ENCODE measurements at regions not wholly inside any gene's neighbourhood (a gene's known extent, or its start where the extent isn't known, plus 50 kb on each side); places are given as distances from the start of the nearest gene placed in this dataset.

DNA sequence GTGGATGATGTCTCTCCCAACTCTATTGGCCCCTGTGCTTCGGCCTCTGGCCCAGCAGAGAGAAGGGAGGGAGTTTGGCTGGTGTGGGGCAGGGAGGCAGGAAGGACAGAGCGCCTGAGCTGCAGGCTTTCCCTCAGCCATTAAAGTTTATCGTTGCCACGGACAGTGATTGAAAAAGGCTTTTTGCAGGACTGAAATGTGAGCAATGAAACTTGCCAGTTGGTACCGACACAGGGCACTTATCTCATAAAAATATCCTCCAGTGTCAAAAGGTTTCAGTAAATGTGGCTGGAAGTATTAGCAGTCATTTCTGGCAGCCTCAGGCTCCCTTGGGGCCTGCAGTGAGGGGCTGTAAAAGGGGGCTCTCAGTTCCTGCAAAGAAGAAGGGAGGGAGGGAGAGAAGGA is 169.2 kb downstream of the GLI2 start:
- no peak for TF ChIP-seq CREB1 (IDR thresholded peaks at IDR 0.05; ENCODE audit: low read depth)
- TF ChIP-seq EGR1 (IDR thresholded peaks at IDR 0.05): no peak
- no peak for TF ChIP-seq EP300 (IDR thresholded peaks at IDR 0.05; ENCODE audit: borderline replicate concordance)
- no peak for TF ChIP-seq RAD21 (IDR thresholded peaks at IDR 0.05; ENCODE audit: low read depth)
- TF ChIP-seq NFIC (IDR thresholded peaks at IDR 0.05): no peak
- TF ChIP-seq CEBPB (IDR thresholded peaks at IDR 0.05): no peak
- TF ChIP-seq, protein P1, sequence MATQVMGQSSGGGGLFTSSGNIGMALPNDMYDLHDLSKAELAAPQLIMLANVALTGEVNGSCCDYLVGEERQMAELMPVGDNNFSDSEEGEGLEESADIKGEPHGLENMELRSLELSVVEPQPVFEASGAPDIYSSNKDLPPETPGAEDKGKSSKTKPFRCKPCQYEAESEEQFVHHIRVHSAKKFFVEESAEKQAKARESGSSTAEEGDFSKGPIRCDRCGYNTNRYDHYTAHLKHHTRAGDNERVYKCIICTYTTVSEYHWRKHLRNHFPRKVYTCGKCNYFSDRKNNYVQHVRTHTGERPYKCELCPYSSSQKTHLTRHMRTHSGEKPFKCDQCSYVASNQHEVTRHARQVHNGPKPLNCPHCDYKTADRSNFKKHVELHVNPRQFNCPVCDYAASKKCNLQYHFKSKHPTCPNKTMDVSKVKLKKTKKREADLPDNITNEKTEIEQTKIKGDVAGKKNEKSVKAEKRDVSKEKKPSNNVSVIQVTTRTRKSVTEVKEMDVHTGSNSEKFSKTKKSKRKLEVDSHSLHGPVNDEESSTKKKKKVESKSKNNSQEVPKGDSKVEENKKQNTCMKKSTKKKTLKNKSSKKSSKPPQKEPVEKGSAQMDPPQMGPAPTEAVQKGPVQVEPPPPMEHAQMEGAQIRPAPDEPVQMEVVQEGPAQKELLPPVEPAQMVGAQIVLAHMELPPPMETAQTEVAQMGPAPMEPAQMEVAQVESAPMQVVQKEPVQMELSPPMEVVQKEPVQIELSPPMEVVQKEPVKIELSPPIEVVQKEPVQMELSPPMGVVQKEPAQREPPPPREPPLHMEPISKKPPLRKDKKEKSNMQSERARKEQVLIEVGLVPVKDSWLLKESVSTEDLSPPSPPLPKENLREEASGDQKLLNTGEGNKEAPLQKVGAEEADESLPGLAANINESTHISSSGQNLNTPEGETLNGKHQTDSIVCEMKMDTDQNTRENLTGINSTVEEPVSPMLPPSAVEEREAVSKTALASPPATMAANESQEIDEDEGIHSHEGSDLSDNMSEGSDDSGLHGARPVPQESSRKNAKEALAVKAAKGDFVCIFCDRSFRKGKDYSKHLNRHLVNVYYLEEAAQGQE (IDR thresholded peaks at IDR 0.05; ENCODE audit: low read depth): no peak
- TF ChIP-seq, protein P2, sequence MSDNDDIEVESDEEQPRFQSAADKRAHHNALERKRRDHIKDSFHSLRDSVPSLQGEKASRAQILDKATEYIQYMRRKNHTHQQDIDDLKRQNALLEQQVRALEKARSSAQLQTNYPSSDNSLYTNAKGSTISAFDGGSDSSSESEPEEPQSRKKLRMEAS (IDR thresholded peaks at IDR 0.05): no peak
- TF ChIP-seq, protein P3, sequence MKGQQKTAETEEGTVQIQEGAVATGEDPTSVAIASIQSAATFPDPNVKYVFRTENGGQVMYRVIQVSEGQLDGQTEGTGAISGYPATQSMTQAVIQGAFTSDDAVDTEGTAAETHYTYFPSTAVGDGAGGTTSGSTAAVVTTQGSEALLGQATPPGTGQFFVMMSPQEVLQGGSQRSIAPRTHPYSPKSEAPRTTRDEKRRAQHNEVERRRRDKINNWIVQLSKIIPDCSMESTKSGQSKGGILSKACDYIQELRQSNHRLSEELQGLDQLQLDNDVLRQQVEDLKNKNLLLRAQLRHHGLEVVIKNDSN (IDR thresholded peaks at IDR 0.05): no peak
- no peak for TF ChIP-seq YY1 (IDR thresholded peaks at IDR 0.05; ENCODE audit: low read depth)
- no peak for TF ChIP-seq FOXM1 (IDR thresholded peaks at IDR 0.05; ENCODE audit: borderline replicate concordance, low read depth)
- no peak for TF ChIP-seq TAF1 (IDR thresholded peaks at IDR 0.05; ENCODE audit: low read depth)
- no peak for TF ChIP-seq ZBTB7A (IDR thresholded peaks at IDR 0.05; ENCODE audit: low read depth)
- no peak for TF ChIP-seq TCF12 (IDR thresholded peaks at IDR 0.05; ENCODE audit: low read depth)
- TF ChIP-seq TEAD4 (IDR thresholded peaks at IDR 0.05): no peak

DNA sequence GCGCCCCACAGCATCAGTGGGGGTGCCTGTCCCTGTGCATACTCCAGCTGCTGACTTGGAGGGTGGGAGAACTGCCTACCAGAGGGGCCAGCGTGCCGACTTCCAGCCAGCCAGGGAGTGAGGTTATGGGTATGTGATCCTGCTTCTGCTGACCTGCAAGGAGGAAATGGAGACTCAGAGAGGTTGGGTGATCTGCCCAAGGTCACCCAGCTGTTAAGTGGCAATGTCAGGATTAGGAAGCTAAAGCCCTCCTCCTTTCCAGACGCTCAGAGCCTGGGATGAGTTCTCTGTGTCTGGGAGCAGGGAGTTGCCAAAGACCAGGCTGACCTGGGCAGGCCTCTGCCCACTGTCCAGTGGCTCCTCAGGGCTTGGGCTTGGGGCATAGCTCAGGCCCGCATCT is 169.6 kb downstream of the GLI2 start:
- no peak for TF ChIP-seq CEBPB (IDR thresholded peaks at IDR 0.05)
- TF ChIP-seq, protein P1 (IDR thresholded peaks at IDR 0.05; ENCODE audit: low read depth): no peak
- TF ChIP-seq EGR1 (IDR thresholded peaks at IDR 0.05): no peak
- no peak for TF ChIP-seq RAD21 (IDR thresholded peaks at IDR 0.05; ENCODE audit: low read depth)
- no peak for TF ChIP-seq FOXM1 (IDR thresholded peaks at IDR 0.05; ENCODE audit: borderline replicate concordance, low read depth)
- TF ChIP-seq, protein P2 (IDR thresholded peaks at IDR 0.05): no peak
- TF ChIP-seq YY1 (IDR thresholded peaks at IDR 0.05; ENCODE audit: low read depth): no peak
- TF ChIP-seq EP300 (IDR thresholded peaks at IDR 0.05; ENCODE audit: borderline replicate concordance): no peak

DNA sequence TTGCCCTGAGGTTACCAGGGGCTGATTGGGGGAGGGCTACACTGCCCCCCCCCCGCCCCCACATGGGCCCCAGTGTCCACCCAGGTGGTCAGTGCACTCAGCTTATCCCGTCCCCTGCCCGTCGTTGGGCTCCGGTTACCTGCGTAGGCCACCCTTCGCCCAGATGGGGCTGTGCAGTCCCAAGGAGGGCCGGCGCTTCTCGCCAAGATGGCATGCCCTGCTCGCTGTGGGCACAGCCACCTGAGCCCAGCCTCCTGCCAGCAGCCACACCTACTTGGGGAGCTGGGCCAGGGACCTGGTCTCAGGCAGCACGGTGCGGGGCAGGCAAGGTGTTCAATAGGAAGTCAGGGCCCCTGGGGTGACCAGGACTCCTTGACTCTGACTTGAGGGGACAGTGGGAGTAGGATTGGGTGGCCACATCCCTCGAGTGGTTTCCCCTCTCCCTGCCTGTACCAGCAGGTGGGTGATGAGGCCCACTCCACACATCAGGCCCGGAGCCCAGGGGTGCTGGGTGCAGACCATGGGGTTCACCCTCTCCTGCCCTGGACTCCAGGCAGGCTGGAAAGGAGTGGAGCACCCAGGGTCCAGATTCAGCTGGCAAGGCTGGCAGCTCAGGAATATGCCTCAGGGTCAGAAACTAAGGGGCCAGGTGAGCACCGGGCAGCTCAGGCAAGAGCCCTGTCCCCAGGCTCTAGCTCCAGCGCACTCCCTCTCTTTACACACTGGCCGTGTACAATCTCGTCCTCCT is 170.3 kb downstream of the GLI2 start:
- TF ChIP-seq FOXM1 (IDR thresholded peaks at IDR 0.05; ENCODE audit: borderline replicate concordance, low read depth) (no peak), RAD21 (IDR thresholded peaks at IDR 0.05; ENCODE audit: low read depth) (no peak), YY1 (IDR thresholded peaks at IDR 0.05; ENCODE audit: low read depth) (no peak), EP300 (IDR thresholded peaks at IDR 0.05; ENCODE audit: borderline replicate concordance) (no peak), EGR1 (IDR thresholded peaks at IDR 0.05) (no peak), TEAD4 (IDR thresholded peaks at IDR 0.05) (no peak), CEBPB (IDR thresholded peaks at IDR 0.05) (no peak), TCF12 (IDR thresholded peaks at IDR 0.05; ENCODE audit: low read depth) (no peak), TAF1 (IDR thresholded peaks at IDR 0.05; ENCODE audit: low read depth) (no peak), NFIC (IDR thresholded peaks at IDR 0.05) (no peak), CREB1 (IDR thresholded peaks at IDR 0.05; ENCODE audit: low read depth) (no peak), ZBTB7A (IDR thresholded peaks at IDR 0.05; ENCODE audit: low read depth) (no peak)
- TF ChIP-seq, protein P2 (IDR thresholded peaks at IDR 0.05): no peak
- TF ChIP-seq, protein P1 (IDR thresholded peaks at IDR 0.05; ENCODE audit: low read depth): no peak
- TF ChIP-seq, protein P3 (IDR thresholded peaks at IDR 0.05): no peak

DNA sequence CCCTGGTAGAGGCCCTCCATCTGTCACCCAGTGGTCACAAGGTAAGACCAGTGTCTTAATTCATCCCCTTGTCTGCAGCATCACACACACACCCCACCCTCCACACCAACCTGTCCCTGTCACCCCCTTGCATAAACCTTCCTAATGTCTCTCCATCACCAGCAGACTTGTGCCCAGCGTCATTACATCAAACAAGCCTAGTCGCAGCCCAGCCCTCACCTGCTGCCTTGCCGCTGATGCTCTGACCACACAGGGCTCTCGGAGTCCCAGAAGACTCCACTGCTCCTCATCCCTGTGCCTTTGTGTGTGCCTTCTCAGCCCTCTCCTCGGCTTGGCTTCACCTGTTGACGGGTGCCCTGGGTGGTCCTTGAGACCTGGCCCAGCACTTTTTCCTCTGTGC is 171.2 kb downstream of the GLI2 start:
- no peak for TF ChIP-seq RAD21 (IDR thresholded peaks at IDR 0.05; ENCODE audit: low read depth)
- TF ChIP-seq TEAD4 (IDR thresholded peaks at IDR 0.05): no peak
- no peak for TF ChIP-seq CEBPB (IDR thresholded peaks at IDR 0.05)
- TF ChIP-seq NFIC (IDR thresholded peaks at IDR 0.05): no peak
- TF ChIP-seq FOXM1 (IDR thresholded peaks at IDR 0.05; ENCODE audit: borderline replicate concordance, low read depth): no peak
- no peak for TF ChIP-seq EGR1 (IDR thresholded peaks at IDR 0.05)
- TF ChIP-seq, protein P3 (IDR thresholded peaks at IDR 0.05): no peak
- TF ChIP-seq, protein P2 (IDR thresholded peaks at IDR 0.05): no peak
